ENCODE measurements at regions not wholly inside any gene's neighbourhood (a gene's known extent, or its start where the extent isn't known, plus 50 kb on each side); places are given as distances from the start of the nearest gene placed in this dataset.
A peak's percentile ranks its signal among the peaks of the same experiment; 100 is the strongest.

- TF ChIP-seq CTCF (IDR thresholded peaks at IDR 0.05) (peak; percentile 64), EZH2 (IDR thresholded peaks at IDR 0.05) (no peak)
Measured at GRCh38 chrX:25968920-25969319, 169.2 kb upstream of the MAGEB18 start.
